ENCODE measurements at regions not wholly inside any gene's neighbourhood (a gene's known extent, or its start where the extent isn't known, plus 50 kb on each side); places are given as distances from the start of the nearest gene placed in this dataset.

DNA sequence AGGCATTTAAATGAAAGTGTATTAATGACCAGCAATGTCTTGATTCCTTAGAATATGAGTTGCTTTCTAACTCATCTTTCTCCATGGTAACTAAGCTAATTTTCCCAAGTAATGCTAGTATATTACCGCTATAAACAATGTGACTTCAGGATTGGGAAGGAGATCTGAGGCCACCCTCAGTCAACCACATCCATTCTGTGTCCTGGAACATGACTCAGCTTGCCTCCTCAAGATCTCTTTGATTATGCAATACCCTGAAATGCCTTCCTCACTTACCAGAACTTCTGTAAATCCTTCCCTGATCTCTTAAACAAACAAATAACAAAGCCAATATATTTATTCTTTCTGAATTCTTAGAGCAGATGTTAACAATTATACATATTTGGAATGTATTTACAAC, 1495.5 kb downstream of the PCDH18 start:
- BruUV-seq (replicated peaks), result no TSS peak
- CTCF ChIA-PET, result no interaction called here
- POLR2A ChIA-PET, result no interaction called here

DNA sequence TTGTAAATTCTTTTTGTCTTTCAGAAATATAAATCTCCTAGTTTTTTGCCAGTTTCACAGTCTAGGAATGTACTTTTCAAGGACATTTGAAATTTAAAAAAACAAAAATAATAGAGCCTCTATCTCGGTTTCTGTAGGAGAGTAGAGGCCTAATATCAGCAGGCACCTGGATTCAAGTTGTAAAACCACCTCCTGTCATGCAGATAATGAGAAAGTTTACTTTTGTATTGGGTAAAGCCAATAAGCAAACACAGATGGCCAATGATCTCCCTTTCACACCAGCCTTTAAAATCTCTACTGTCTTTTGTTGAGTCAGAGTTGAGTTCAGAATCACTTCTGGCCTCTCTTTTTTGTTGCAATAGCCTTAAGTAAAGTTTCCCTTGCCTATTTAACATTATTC, 1499.9 kb downstream of the PCDH18 start:
- intact Hi-C loops (cut with micrococcal nuclease), result no loop called here
- Histone ChIP-seq H3K36me3 (ENCODE audit: control insufficient read depth in 1 of 2, insufficient read depth in 2 of 2, low read length in 2 of 2) (no peaks in the 10 kb centered on the region), H4K20me1 (ENCODE audit: insufficient read depth) (no peaks in the 10 kb centered on the region), H3K9ac (ENCODE audit: low read length) (no peak overlapping the region), H2AFZ (ENCODE audit: low read depth, low read length, poor library complexity, severe bottlenecking) (no peak overlapping the region), H3K27me3 (ENCODE audit: insufficient read depth, low read length) (no peaks in the 10 kb centered on the region), H3K4me3 (replicated peaks in 1 of 2; ENCODE audit: low read depth in 1 of 2, low read length in 2 of 2) (no peak overlapping the region), H3K27ac (ENCODE audit: low read depth, low read length) (no peak overlapping the region), H3K4me1 (ENCODE audit: control insufficient read depth in 1 of 2, insufficient read depth in 2 of 2, low read length in 2 of 2) (no peaks in the 10 kb centered on the region), H3K79me2 (ENCODE audit: insufficient read depth, low read length) (no peaks in the 10 kb centered on the region), H3K9me2 (ENCODE audit: insufficient read depth) (no peaks in the 10 kb centered on the region), H3K4me2 (ENCODE audit: low read length) (no peak overlapping the region), H3K9me3 (ENCODE audit: control insufficient read depth in 1 of 2, insufficient read depth in 1 of 2, low read depth in 1 of 2, low read length in 2 of 2) (no peaks in the 10 kb centered on the region)
- ChIA-PET CTCF (no interaction called here), RAD21 (ENCODE audit: low non-redundant PET in 1 of 2, low total read pairs in 2 of 2, uncharacterized antibody in 2 of 2, unreplicated experiment in 2 of 2) (no interaction called here), POLR2A (no interaction called here)
- no TSS peak for BruUV-seq (replicated peaks)
- ATAC-seq (no peak), DNase-seq (ENCODE audit: low read depth, low spot score) (no peak)
- no peak for TF ChIP-seq YY1 (IDR thresholded peaks at IDR 0.05; ENCODE audit: extremely low read depth, insufficient replicate concordance, low read depth, low read length)
- TF ChIP-seq, protein P1, sequence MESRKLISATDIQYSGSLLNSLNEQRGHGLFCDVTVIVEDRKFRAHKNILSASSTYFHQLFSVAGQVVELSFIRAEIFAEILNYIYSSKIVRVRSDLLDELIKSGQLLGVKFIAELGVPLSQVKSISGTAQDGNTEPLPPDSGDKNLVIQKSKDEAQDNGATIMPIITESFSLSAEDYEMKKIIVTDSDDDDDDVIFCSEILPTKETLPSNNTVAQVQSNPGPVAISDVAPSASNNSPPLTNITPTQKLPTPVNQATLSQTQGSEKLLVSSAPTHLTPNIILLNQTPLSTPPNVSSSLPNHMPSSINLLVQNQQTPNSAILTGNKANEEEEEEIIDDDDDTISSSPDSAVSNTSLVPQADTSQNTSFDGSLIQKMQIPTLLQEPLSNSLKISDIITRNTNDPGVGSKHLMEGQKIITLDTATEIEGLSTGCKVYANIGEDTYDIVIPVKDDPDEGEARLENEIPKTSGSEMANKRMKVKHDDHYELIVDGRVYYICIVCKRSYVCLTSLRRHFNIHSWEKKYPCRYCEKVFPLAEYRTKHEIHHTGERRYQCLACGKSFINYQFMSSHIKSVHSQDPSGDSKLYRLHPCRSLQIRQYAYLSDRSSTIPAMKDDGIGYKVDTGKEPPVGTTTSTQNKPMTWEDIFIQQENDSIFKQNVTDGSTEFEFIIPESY (IDR thresholded peaks at IDR 0.05; ENCODE audit: extremely low read depth, insufficient replicate concordance, low read length), result no peak
- no peak for TF ChIP-seq TCF7L2 (IDR thresholded peaks at IDR 0.05; ENCODE audit: borderline replicate concordance, extremely low read depth, insufficient read depth, insufficient read length)
- TF ChIP-seq SP1 (IDR thresholded peaks at IDR 0.05; ENCODE audit: low read depth), result no peak
- TF ChIP-seq EGR1 (IDR thresholded peaks at IDR 0.05; ENCODE audit: low read depth), result no peak
- TF ChIP-seq, protein P2, sequence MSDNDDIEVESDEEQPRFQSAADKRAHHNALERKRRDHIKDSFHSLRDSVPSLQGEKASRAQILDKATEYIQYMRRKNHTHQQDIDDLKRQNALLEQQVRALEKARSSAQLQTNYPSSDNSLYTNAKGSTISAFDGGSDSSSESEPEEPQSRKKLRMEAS (IDR thresholded peaks at IDR 0.05), result no peak
- TF ChIP-seq SRF (IDR thresholded peaks at IDR 0.05; ENCODE audit: low read depth), result no peak
- TF ChIP-seq POLR2AphosphoS5 (IDR thresholded peaks at IDR 0.05; ENCODE audit: low read depth, low read length), result no peak
- TF ChIP-seq FOSL1 (IDR thresholded peaks at IDR 0.05; ENCODE audit: low read depth), result no peak
- TF ChIP-seq EZH2phosphoT487 (IDR thresholded peaks at IDR 0.05; ENCODE audit: borderline replicate concordance), result no peak
- no peak for TF ChIP-seq ELF1 (IDR thresholded peaks at IDR 0.05; ENCODE audit: borderline replicate concordance, low read depth)
- no peak for TF ChIP-seq ZNF274 (IDR thresholded peaks at IDR 0.05; ENCODE audit: low read depth, low read length)
- TF ChIP-seq CEBPB (IDR thresholded peaks at IDR 0.05; ENCODE audit: low read depth), result no peak

More for the DNA sequence above, 1495.5 kb downstream of the PCDH18 start:
- no peaks in the 10 kb centered on the region for H4K20me1 ChIP-seq (ENCODE audit: insufficient read depth)
- no peaks in the 10 kb centered on the region for H3K4me1 ChIP-seq (ENCODE audit: control insufficient read depth in 1 of 2, insufficient read depth in 2 of 2, low read length in 2 of 2)
- H3K9ac ChIP-seq (ENCODE audit: low read length), result no peak overlapping the region
- H2AFZ ChIP-seq (ENCODE audit: low read depth, low read length, poor library complexity, severe bottlenecking), result no peak overlapping the region
- no peak for ATAC-seq
- no peaks in the 10 kb centered on the region for H3K9me2 ChIP-seq (ENCODE audit: insufficient read depth)
- RAD21 ChIA-PET (ENCODE audit: low non-redundant PET in 1 of 2, low total read pairs in 2 of 2, uncharacterized antibody in 2 of 2, unreplicated experiment in 2 of 2), result no interaction called here
- H3K27me3 ChIP-seq (ENCODE audit: insufficient read depth, low read length), result no peaks in the 10 kb centered on the region
- H3K9me3 ChIP-seq (ENCODE audit: control insufficient read depth in 1 of 2, insufficient read depth in 1 of 2, low read depth in 1 of 2, low read length in 2 of 2), result no peaks in the 10 kb centered on the region
- intact Hi-C loops (cut with micrococcal nuclease), result no loop called here
- H3K27ac ChIP-seq (ENCODE audit: low read depth, low read length), result no peak overlapping the region
- TF ChIP-seq, protein P1 (IDR thresholded peaks at IDR 0.05; ENCODE audit: extremely low read depth, insufficient replicate concordance, low read length), result no peak
- TF ChIP-seq CEBPB (IDR thresholded peaks at IDR 0.05; ENCODE audit: low read depth) (peak; percentile 78), FOSL1 (IDR thresholded peaks at IDR 0.05; ENCODE audit: low read depth) (0 out of 2 replicates have a peak, but pooled peaks have one; percentile 8)
- DNase-seq (ENCODE audit: low read depth, low spot score), result peak; percentile 18
- no peaks in the 10 kb centered on the region for H3K79me2 ChIP-seq (ENCODE audit: insufficient read depth, low read length)
- no peaks in the 10 kb centered on the region for H3K36me3 ChIP-seq (ENCODE audit: control insufficient read depth in 1 of 2, insufficient read depth in 2 of 2, low read length in 2 of 2)
- no peak overlapping the region for H3K4me2 ChIP-seq (ENCODE audit: low read length)
- no peak overlapping the region for H3K4me3 ChIP-seq (replicated peaks in 1 of 2; ENCODE audit: low read depth in 1 of 2, low read length in 2 of 2)

Measured in HCT116 (cell line).